ENCODE measurements at regions not wholly inside any gene's neighbourhood (a gene's known extent, or its start where the extent isn't known, plus 50 kb on each side); places are given as distances from the start of the nearest gene placed in this dataset.
"Not testable (repeated sequence)": the region's sequence is repeated elsewhere in the genome, so short reads cannot be mapped to it uniquely, and the experiment has no call there.

- Mint-ChIP-seq H3K9me3 (no peaks in the 10 kb centered on the region), H3K36me3 (ENCODE audit: low read depth) (no peaks in the 10 kb centered on the region), H3K4me3 (no peak overlapping the region), H3K4me1 (ENCODE audit: low read depth) (no peaks in the 10 kb centered on the region), H3K27ac (no peak overlapping the region), H3K27me3 (ENCODE audit: low read depth) (no peaks in the 10 kb centered on the region)
- DNase-seq (ENCODE audit: low spot score) = no peak
Measured at GRCh38 chr1:55867304-55867843, 652.2 kb upstream of the USP24 start.

GRCh38 chr1:55865778-55866177 is 650.6 kb upstream of the USP24 start:
- not testable (repeated sequence) for H3K4me1 Mint-ChIP-seq (ENCODE audit: low read depth); DNase-seq (ENCODE audit: low spot score); H3K27ac Mint-ChIP-seq; H3K9me3 Mint-ChIP-seq; H3K4me3 Mint-ChIP-seq; H3K27me3 Mint-ChIP-seq (ENCODE audit: low read depth); H3K36me3 Mint-ChIP-seq (ENCODE audit: low read depth)

- Mint-ChIP-seq H3K4me3 (no peak overlapping the region), H3K27ac (no peak overlapping the region), H3K36me3 (ENCODE audit: low read depth) (no peaks in the 10 kb centered on the region), H3K4me1 (ENCODE audit: low read depth) (no peaks in the 10 kb centered on the region), H3K9me3 (no peaks in the 10 kb centered on the region), H3K27me3 (ENCODE audit: low read depth) (no peaks in the 10 kb centered on the region)
- no peak for DNase-seq (ENCODE audit: low spot score)
Measured at GRCh38 chr1:55864251-55864650, 649.1 kb upstream of the USP24 start.

- Mint-ChIP-seq H3K4me1 (ENCODE audit: low read depth) (no peaks in the 10 kb centered on the region), H3K9me3 (no peaks in the 10 kb centered on the region), H3K27ac (no peak overlapping the region), H3K36me3 (ENCODE audit: low read depth) (no peaks in the 10 kb centered on the region), H3K4me3 (no peak overlapping the region), H3K27me3 (ENCODE audit: low read depth) (no peaks in the 10 kb centered on the region)
- no peak for DNase-seq (ENCODE audit: low spot score)
Measured at GRCh38 chr1:55861676-55862340, 646.6 kb upstream of the USP24 start.

GRCh38 chr1:55860798-55861519 is 645.8 kb upstream of the USP24 start:
- H3K36me3 Mint-ChIP-seq (ENCODE audit: low read depth) = no peaks in the 10 kb centered on the region

GRCh38 chr1:55860326-55860725 is 645.2 kb upstream of the USP24 start:
- no peaks in the 10 kb centered on the region for H3K27me3 Mint-ChIP-seq (ENCODE audit: low read depth)
- no peak overlapping the region for H3K4me3 Mint-ChIP-seq
- H3K27ac Mint-ChIP-seq = no peak overlapping the region
- no peaks in the 10 kb centered on the region for H3K36me3 Mint-ChIP-seq (ENCODE audit: low read depth)
- no peak for DNase-seq (ENCODE audit: low spot score)
- H3K4me1 Mint-ChIP-seq (ENCODE audit: low read depth) = no peaks in the 10 kb centered on the region
- H3K9me3 Mint-ChIP-seq = no peaks in the 10 kb centered on the region

More at GRCh38 chr1:55860798-55861519, 645.8 kb upstream of the USP24 start:
- H3K4me3 Mint-ChIP-seq = no peak overlapping the region
- H3K27me3 Mint-ChIP-seq (ENCODE audit: low read depth) = no peaks in the 10 kb centered on the region
- no peak for DNase-seq (ENCODE audit: low spot score)
- no peak overlapping the region for H3K27ac Mint-ChIP-seq
- H3K9me3 Mint-ChIP-seq = no peaks in the 10 kb centered on the region
- no peaks in the 10 kb centered on the region for H3K4me1 Mint-ChIP-seq (ENCODE audit: low read depth)

- H3K4me3 Mint-ChIP-seq = no peak overlapping the region
- no peak overlapping the region for H3K27ac Mint-ChIP-seq
- DNase-seq (ENCODE audit: low spot score) = no peak
- no peaks in the 10 kb centered on the region for H3K36me3 Mint-ChIP-seq (ENCODE audit: low read depth)
- no peaks in the 10 kb centered on the region for H3K9me3 Mint-ChIP-seq
- H3K27me3 Mint-ChIP-seq (ENCODE audit: low read depth) = no peaks in the 10 kb centered on the region
- H3K4me1 Mint-ChIP-seq (ENCODE audit: low read depth) = no peaks in the 10 kb centered on the region
Measured at GRCh38 chr1:55854911-55855310, 639.7 kb upstream of the USP24 start.

GRCh38 chr1:55848906-55849305 is 633.7 kb upstream of the USP24 start:
- Mint-ChIP-seq H3K4me1 (ENCODE audit: low read depth) (no peaks in the 10 kb centered on the region), H3K27me3 (ENCODE audit: low read depth) (no peaks in the 10 kb centered on the region), H3K9me3 (no peaks in the 10 kb centered on the region), H3K27ac (no peak overlapping the region), H3K36me3 (ENCODE audit: low read depth) (no peaks in the 10 kb centered on the region), H3K4me3 (no peak overlapping the region)
- DNase-seq (ENCODE audit: low spot score) = no peak

- Mint-ChIP-seq H3K4me1 (ENCODE audit: low read depth) (no peaks in the 10 kb centered on the region), H3K4me3 (no peak overlapping the region), H3K27ac (no peak overlapping the region), H3K36me3 (ENCODE audit: low read depth) (no peaks in the 10 kb centered on the region), H3K27me3 (ENCODE audit: low read depth) (no peaks in the 10 kb centered on the region), H3K9me3 (no peaks in the 10 kb centered on the region)
- DNase-seq (ENCODE audit: low spot score) = no peak
Measured at GRCh38 chr1:55846051-55846450, 630.9 kb upstream of the USP24 start.

- Mint-ChIP-seq H3K27me3 (ENCODE audit: low read depth) (no peaks in the 10 kb centered on the region), H3K4me1 (ENCODE audit: low read depth) (no peaks in the 10 kb centered on the region), H3K36me3 (ENCODE audit: low read depth) (no peaks in the 10 kb centered on the region), H3K9me3 (no peaks in the 10 kb centered on the region), H3K4me3 (no peak overlapping the region), H3K27ac (no peak overlapping the region)
- DNase-seq (ENCODE audit: low spot score) = no peak
Measured at GRCh38 chr1:55844322-55844721, 629.2 kb upstream of the USP24 start.

- Mint-ChIP-seq H3K36me3 (ENCODE audit: low read depth) (no peaks in the 10 kb centered on the region), H3K4me3 (no peak overlapping the region), H3K27me3 (ENCODE audit: low read depth) (no peaks in the 10 kb centered on the region), H3K4me1 (ENCODE audit: low read depth) (no peaks in the 10 kb centered on the region), H3K27ac (no peak overlapping the region), H3K9me3 (no peaks in the 10 kb centered on the region)
- no peak for DNase-seq (ENCODE audit: low spot score)
Measured at GRCh38 chr1:55839626-55840025, 624.5 kb upstream of the USP24 start.

GRCh38 chr1:55839221-55839620 is 624.1 kb upstream of the USP24 start:
- H3K27me3 Mint-ChIP-seq (ENCODE audit: low read depth) = no peaks in the 10 kb centered on the region
- H3K27ac Mint-ChIP-seq = no peak overlapping the region
- no peaks in the 10 kb centered on the region for H3K4me1 Mint-ChIP-seq (ENCODE audit: low read depth)
- DNase-seq (ENCODE audit: low spot score) = no peak
- H3K36me3 Mint-ChIP-seq (ENCODE audit: low read depth) = no peaks in the 10 kb centered on the region
- no peak overlapping the region for H3K4me3 Mint-ChIP-seq
- H3K9me3 Mint-ChIP-seq = no peaks in the 10 kb centered on the region

- DNase-seq (ENCODE audit: low spot score) = no peak
- Mint-ChIP-seq H3K27ac (no peak overlapping the region), H3K27me3 (ENCODE audit: low read depth) (no peaks in the 10 kb centered on the region), H3K36me3 (ENCODE audit: low read depth) (no peaks in the 10 kb centered on the region), H3K4me1 (ENCODE audit: low read depth) (no peaks in the 10 kb centered on the region), H3K4me3 (no peak overlapping the region), H3K9me3 (no peaks in the 10 kb centered on the region)
Measured at GRCh38 chr1:55836086-55836485, 620.9 kb upstream of the USP24 start.

GRCh38 chr1:55833529-55834091 is 618.4 kb upstream of the USP24 start:
- H3K27ac Mint-ChIP-seq = no peak overlapping the region
- no peak for DNase-seq (ENCODE audit: low spot score)
- H3K9me3 Mint-ChIP-seq = no peaks in the 10 kb centered on the region
- no peaks in the 10 kb centered on the region for H3K36me3 Mint-ChIP-seq (ENCODE audit: low read depth)
- H3K4me1 Mint-ChIP-seq (ENCODE audit: low read depth) = no peaks in the 10 kb centered on the region
- H3K27me3 Mint-ChIP-seq (ENCODE audit: low read depth) = no peaks in the 10 kb centered on the region
- H3K4me3 Mint-ChIP-seq = no peak overlapping the region
